ENCODE measurements at regions not wholly inside any gene's neighbourhood (a gene's known extent, or its start where the extent isn't known, plus 50 kb on each side); places are given as distances from the start of the nearest gene placed in this dataset.
A peak's percentile ranks its signal among the peaks of the same experiment; 100 is the strongest.
"Not testable (repeated sequence)": the region's sequence is repeated elsewhere in the genome, so short reads cannot be mapped to it uniquely, and the experiment has no call there.

DNA sequence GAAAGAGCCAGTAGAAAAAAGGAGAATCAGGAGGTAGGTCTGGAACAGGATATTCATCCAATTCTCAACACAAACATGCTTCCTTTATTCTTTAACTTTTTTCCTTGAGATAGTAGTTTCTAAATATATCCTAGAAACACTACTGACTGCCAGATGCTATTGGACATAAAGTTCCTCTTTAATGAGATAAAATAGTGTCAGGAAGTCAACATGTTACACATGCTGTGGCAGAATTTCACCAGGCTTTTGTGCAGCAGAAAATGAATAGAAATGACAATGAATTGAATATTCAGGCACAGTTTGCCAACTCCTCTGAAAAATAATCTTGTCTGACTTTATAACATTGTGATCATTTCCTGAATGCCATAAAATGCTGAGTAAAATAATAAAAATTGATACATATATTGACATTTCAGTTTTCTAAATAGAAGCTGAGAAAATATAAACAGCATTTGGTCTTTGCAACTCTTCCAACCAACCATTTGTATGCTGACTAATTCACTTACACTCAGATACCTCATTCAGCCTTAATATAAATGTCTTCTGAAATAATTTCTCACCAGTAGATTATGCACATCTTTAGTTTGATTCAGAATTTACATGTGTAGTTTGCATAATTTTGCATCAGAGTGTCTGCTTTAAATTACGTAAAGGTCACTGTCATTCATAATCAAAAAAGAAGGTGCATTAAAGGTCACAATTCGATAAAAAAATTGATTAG is 486.1 kb upstream of the ADGRL2 start:
- no peak for DNase-seq

- DNase-seq = no peak
Observed at GRCh38 chr1:81313289-81313688, 487.4 kb upstream of the ADGRL2 start.

- no peak for DNase-seq
Observed at GRCh38 chr1:81312272-81312754, 488.4 kb upstream of the ADGRL2 start.

- DNase-seq = no peak
Observed at GRCh38 chr1:81310250-81310649, 490.5 kb upstream of the ADGRL2 start.

DNA sequence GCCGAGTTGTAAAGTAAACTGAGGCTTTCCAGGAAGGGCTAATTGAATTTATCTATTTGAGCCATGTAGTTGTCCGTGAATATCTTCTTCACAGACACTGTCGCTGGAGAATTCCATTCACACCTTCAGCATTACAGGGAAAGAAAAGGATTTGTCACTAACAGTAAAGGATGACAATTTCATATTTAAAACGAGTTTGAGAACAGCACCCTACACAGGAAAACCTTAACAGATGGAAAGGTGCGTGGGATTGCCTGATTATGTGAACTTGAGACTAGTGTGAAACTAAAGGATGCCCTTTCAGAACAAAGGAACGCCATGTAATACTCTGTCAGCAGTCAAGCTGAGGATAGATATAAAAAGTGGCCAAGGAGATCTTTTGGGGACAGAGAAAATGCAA is 492.5 kb upstream of the ADGRL2 start:
- no peak for DNase-seq

GRCh38 chr1:81307786-81308185 is 492.9 kb upstream of the ADGRL2 start:
- DNase-seq = no peak

GRCh38 chr1:81305997-81306452 is 494.7 kb upstream of the ADGRL2 start:
- DNase-seq = peak; percentile 9 to 14

- no peak for DNase-seq
Observed at GRCh38 chr1:81304187-81304586, 496.5 kb upstream of the ADGRL2 start.

DNA sequence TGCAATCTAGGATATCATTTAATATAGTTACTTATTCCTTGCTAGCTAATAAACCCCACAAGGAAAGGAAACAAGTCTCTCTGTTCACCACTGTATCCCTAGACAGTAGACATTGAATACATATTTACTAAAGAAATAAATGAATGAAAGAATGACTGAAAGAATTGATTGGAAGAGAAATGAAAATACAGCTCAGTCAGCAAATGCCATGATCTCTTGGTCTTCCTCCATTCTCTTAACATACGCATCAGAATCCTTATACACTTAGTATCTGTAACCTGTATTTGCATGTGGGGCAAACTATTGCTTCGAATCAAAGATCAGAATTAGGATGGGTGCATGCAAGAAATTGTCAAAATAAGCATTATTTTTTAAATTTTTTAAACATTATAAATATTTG is 500.8 kb upstream of the ADGRL2 start:
- DNase-seq = no peak

DNA sequence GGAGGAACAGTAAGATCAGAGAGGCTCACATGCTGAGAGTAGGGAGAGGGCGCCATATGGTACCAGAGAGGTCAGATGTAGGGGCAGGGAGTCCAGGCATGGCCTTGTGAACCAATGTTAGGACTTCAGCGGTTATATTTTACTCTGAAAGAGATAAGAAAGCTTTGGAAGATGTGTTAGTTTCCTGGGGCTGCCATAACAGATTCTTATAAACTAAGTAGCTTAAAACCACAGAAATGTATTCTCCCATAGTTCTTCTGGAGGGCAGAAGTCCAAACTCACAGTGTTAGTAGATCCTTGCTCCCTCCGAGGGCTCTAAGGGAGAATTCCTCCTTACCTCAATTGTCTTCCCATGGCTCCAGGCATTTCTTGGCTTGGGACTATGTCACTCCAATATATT is 502.5 kb upstream of the ADGRL2 start:
- no peak for DNase-seq

DNA sequence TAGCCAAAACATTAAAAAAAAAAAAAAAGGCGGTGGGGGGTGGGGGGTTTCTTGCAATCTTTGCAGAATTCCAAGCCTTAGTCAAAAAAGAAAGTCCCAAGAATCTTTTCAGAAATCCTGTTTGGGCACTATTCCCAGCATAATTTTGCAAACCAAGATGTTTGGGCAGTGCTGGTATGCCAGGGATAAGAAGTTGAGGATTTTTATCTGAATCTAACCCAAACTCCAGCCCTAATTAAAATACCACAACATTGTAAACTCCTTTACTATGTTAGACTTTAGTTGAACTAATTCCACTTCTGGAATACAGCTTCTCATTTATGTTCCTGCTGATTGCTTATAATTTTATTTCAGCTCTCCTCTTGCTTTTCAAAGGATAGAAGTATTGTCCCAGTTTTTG is 504.1 kb upstream of the ADGRL2 start:
- no peak for DNase-seq

- DNase-seq = no peak
Observed at GRCh38 chr1:81290326-81290725, 510.4 kb upstream of the ADGRL2 start.

- no peak for DNase-seq
Observed at GRCh38 chr1:81288689-81289088, 512.0 kb upstream of the ADGRL2 start.

DNA sequence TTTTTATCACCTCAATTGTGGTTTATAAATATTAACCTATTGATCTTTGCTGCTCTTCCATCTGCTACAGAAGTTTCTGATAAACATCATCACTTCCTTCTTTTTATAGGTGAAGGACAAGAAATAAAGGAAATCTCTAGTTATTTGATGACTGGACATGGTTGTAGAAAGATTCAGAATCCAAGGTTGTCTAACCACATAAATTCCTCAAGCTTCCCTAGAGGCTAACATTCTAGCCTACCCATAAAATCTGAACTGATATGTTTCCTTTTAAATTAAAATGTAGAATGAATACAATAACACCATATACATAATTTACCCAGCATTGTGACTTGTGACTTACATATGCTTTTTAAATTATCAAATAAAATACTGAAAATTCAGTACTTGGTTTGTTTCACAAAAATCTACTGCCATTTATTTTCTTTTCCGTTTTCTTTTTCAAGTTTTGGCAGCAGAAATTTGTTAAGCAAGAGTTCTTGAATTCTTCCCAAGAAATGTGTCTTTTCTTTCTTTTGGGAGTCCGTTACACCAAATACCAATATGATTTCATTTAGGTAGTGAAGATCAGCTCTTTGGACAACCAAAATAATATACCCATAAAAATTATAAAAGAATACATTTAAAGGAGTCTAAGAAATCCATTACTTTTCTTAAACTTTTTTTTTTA is 513.2 kb upstream of the ADGRL2 start:
- DNase-seq = no peak

- no peak for DNase-seq
Observed at GRCh38 chr1:81270051-81270450, 530.7 kb upstream of the ADGRL2 start.

DNA sequence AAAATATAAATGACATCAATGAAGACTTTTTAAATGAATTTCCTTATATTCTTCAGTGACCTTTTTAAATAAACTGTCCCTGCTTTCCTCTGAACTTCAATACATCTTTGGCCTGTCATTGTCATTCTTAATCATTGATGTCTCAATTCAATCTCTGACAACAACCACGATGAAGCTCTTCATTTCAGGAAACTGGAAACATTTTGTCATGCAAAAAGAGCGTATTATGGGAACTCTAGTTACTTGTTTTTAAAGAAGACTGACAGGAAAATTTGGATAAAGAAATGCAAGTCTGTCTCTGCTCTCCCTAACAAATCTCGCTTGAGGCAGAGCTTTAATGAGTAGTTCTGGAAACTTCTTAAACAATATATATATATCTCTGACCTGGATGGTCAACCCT is 535.8 kb upstream of the ADGRL2 start:
- no peak for DNase-seq

DNA sequence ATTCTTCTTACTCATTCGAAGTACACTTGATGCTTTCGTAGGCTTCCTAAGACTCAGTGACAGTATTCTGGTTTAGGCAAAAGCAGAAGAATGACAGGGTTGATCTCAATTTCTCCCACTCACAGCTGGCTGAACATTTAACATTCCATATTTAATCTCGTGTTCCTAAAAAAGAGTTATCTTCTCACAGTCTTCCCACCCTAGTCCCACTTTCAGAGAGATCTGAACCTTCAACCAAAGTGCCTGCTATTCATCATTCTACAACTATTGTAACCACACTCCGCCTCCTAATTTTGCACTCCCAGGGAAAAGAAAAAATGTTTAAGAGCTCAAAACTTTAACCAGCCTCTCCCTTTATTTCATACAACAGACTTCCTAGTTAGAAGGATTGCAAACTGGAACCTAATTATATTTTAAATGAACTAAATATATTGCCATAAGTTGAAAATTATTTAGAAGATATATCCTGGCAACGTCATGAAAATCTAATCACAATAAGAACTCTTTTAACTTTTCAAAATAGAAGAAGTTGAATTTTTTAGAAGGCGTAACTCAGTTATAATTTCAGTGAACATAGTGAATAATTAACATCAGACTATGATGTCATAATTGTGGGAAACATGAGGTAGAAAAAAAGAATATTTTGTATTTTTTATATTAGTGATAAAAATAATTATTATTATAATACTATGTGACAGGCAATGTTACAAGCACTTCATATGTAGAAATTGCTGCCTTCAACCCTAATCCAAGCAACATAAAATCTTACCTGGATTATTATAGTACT is 540.9 kb upstream of the ADGRL2 start:
- no peak for DNase-seq

DNA sequence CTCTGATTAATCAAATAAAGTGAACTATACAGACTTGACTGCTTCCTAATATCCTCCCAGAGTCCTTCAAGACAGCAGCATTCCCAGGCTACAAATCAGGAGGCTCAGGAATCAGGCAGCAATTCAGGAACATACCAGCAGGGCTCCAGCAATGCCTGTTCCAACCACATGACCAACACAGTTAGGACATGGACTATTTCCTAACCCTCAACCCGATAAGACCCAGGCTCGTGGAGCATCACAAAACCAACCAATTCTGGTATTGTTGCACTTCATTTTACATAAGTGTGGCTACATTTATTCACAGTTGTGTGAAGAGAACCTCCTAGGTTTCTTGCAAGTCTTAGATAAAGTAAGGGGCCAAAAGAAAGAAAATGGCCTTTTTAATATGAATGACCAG is 546.2 kb upstream of the ADGRL2 start:
- DNase-seq = no peak

DNA sequence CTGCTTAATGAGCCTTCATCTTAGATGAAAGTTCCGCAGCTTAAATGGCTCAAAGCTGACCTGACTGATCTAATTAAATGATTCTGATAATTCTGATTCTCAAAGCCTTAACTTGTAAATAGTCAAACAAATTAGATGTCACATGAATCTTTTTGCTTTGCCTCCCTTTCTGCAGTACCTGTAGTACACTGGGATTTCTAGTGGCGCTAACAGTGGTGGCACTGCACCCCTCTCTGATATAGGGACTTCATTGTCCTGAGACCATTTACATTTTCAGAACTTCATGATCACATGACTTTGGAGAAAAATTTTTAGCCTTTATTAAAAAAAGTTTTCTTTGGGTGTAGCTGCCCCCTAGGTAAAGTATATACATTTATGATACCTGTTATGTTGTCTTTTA is 546.7 kb upstream of the ADGRL2 start:
- no peak for DNase-seq

DNA sequence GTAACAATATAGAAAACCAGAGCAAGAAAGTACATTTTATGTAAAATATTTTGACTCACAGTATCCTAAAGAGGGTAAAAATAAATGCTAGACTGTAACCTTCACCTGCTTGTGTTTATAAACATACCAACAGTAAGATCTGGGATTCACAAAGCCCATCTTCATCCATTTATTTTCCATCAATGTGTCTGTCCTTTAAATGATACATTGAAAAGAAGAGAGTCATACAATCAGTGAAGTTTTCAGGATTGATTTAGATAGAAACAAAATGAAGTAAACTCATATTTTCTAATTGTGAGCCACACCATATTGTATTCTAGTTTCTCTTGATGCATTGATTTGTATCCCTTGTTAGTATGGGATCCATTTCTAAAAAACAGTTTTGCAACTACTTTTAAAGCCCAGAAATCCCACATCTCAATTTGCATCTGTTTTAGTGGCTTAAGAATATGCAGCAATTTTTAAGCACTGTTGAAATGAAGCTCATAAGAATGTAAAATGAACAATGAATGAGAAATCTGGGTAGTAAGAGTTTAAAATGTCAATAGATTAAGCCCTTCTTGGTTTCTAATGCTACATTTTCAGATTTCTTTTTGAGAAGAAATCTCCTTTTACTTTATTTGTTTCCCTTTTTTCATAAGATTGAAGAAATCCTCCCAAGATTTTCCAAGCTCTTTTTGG is 548.1 kb upstream of the ADGRL2 start:
- no peak for DNase-seq

- DNase-seq = not testable (repeated sequence)
Observed at GRCh38 chr1:81250825-81251224, 549.9 kb upstream of the ADGRL2 start.

- not testable (repeated sequence) for DNase-seq
Observed at GRCh38 chr1:81245084-81245715, 555.5 kb upstream of the ADGRL2 start.

DNA sequence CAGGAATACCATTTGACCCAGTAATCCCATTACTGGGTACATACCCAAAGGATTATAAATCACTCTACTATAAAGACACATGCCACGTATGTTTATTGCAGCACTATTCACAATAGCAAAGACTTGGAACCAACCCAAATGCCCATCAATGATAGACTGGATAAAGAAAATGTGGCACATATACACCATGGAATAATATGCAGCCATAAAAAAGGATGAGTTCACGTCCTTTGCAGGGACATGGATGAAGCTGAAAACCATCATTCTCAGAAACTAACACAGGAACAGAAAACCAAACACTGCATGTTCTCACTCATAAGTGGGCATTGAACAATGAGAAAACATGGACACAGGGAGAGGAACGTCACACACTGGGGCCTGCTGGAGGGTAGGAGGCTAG is 556.1 kb upstream of the ADGRL2 start:
- not testable (repeated sequence) for DNase-seq
